GM23338 (cell line): ENCODE measurements at regions not wholly inside any gene's neighbourhood (a gene's known extent, or its start where the extent isn't known, plus 50 kb on each side); places are given as distances from the start of the nearest gene placed in this dataset. TPM values are rescaled to one million over a fixed set of nuclear protein-coding genes. Genes with fewer than 3 reads are reported as not detected.

Experiments used
- ATAC-seq: fragments of 200-7000 bp; cut with Tn5 transposase; 3 replicates; pipeline ENCODE4 v1.9.1; 2020
- DNase-seq: peaks from one replicate; pipeline ENCODE4 v3.0.0-alpha.2; 2015; ENCODE audit warnings: low spot score
- H2AFZ ChIP-seq: fragments of 200-600 bp; sonication (generic); 2 replicates; pipeline ENCODE4 v1.8.0; 2016; ENCODE audit warnings: antibody characterized with exemption, mild to moderate bottlenecking, moderate library complexity
- H3F3A ChIP-seq: fragments of 200-600 bp; sonication (generic); replicated peaks from 2 replicates; pipeline ENCODE4 v1.8.0; 2017; ENCODE audit warnings: antibody characterized with exemption, mixed run types, low read depth
- H3K27ac ChIP-seq: fragments of 200-600 bp; sonication (generic); 2 replicates; pipeline ENCODE4 v1.6.1; 2016; ENCODE audit warnings: low read depth
- H3K27me3 ChIP-seq: fragments of 200-600 bp; sonication (generic); 2 replicates; pipeline ENCODE4 v1.8.0; 2016; ENCODE audit warnings: mild to moderate bottlenecking, mixed run types, moderate library complexity; ENCODE audit not compliant: insufficient read depth
- H3K36me3 ChIP-seq: fragments of 200-600 bp; sonication (generic); 2 replicates; pipeline ENCODE4 v1.8.0; 2016; ENCODE audit warnings: mild to moderate bottlenecking; ENCODE audit not compliant: insufficient read depth
- H3K4me1 ChIP-seq: fragments of 200-600 bp; sonication (generic); 2 replicates; pipeline ENCODE4 v1.8.0; 2016; ENCODE audit warnings: mild to moderate bottlenecking, moderate library complexity; ENCODE audit not compliant: insufficient read depth
- H3K4me2 ChIP-seq: fragments of 200-600 bp; sonication (generic); 2 replicates; pipeline ENCODE4 v1.7.1; 2017; ENCODE audit warnings: mixed run types
- H3K4me3 ChIP-seq: fragments of 200-600 bp; sonication (generic); 2 replicates; pipeline ENCODE4 v1.6.1; 2016; ENCODE audit warnings: mixed run types
- H3K79me2 ChIP-seq: fragments of 200-600 bp; sonication (generic); replicated peaks from 2 replicates; pipeline ENCODE4 v1.8.0; 2017; ENCODE audit warnings: mild to moderate bottlenecking; ENCODE audit not compliant: insufficient read depth
- H3K9me2 ChIP-seq: fragments of 200-600 bp; sonication (generic); 2 replicates; pipeline ENCODE4 v1.8.0; 2017; ENCODE audit not compliant: insufficient read depth
- H4K20me1 ChIP-seq: fragments of 200-600 bp; sonication (generic); replicated peaks from 2 replicates; pipeline ENCODE4 v1.8.0; 2017; ENCODE audit warnings: mild to moderate bottlenecking; ENCODE audit not compliant: insufficient read depth
- H3K27ac Mint-ChIP-seq: 2 replicates; pipeline ENCODE4 v1.8.0; 2020; ENCODE audit warnings: inconsistent platforms, mild to moderate bottlenecking, moderate library complexity, mixed read lengths
- H3K27me3 Mint-ChIP-seq: 3 replicates; pipeline ENCODE4 v1.8.0; 2022; ENCODE audit warnings: low read depth, mild to moderate bottlenecking, moderate library complexity, mixed read lengths, inconsistent platforms; ENCODE audit not compliant: insufficient read depth, poor library complexity
- H3K36me3 Mint-ChIP-seq: 3 replicates; pipeline ENCODE4 v1.8.0; 2021; ENCODE audit warnings: low read depth, mild to moderate bottlenecking, inconsistent platforms, moderate library complexity, mixed read lengths
- H3K4me1 Mint-ChIP-seq: 3 replicates; pipeline ENCODE4 v1.8.0; 2020; ENCODE audit warnings: mild to moderate bottlenecking, inconsistent platforms, mixed read lengths
- H3K4me3 Mint-ChIP-seq: 3 replicates; pipeline ENCODE4 v1.8.0; 2021; ENCODE audit warnings: moderate library complexity, mild to moderate bottlenecking, inconsistent platforms, mixed read lengths
- H3K9me3 Mint-ChIP-seq: 3 replicates; pipeline ENCODE4 v1.8.0; 2020; ENCODE audit warnings: moderate library complexity, mild to moderate bottlenecking, inconsistent platforms, mixed read lengths
- ETS1 ChIP-seq: IDR thresholded peaks from 2 replicates; pipeline ENCODE4 v1.6.1; 2016; ENCODE audit warnings: antibody characterized with exemption
- small RNA-seq: library from RNA; depleted of rRNA; stranded (forward); fragments of <200 nt; gene quantifications from one replicate; pipeline ENCODE3, GENCODE V24; 2014; ENCODE audit warnings: low replicate concordance

GRCh38 chr7:96377399-96377798 lies 55.5 kb upstream of the SLC25A13 start:
- Mint-ChIP-seq H3K9me3 (no peaks in the 10 kb centered on the region), H3K4me3 (no peak overlapping the region), H3K27ac (no peak overlapping the region), H3K27me3 (no peaks in the 10 kb centered on the region), H3K4me1 (no peaks in the 10 kb centered on the region), H3K36me3 (no peaks in the 10 kb centered on the region)
- no peaks in the 10 kb centered on the region for H3K36me3 ChIP-seq
- H3K4me2 ChIP-seq = no peak overlapping the region
- no peaks in the 10 kb centered on the region for H3K27me3 ChIP-seq
- TF ChIP-seq ETS1 = no peak
- no peak overlapping the region for H3K27ac ChIP-seq
- no peaks in the 10 kb centered on the region for H3K79me2 ChIP-seq
- H3K9me2 ChIP-seq = no peaks in the 10 kb centered on the region
- ATAC-seq (no peak), DNase-seq (no peak)
- H3K4me3 ChIP-seq = no peak overlapping the region
- no peak overlapping the region for H2AFZ ChIP-seq
- H3K4me1 ChIP-seq = no peaks in the 10 kb centered on the region
- no peaks in the 10 kb centered on the region; the same call in 1 of the 2 replicates for H4K20me1 ChIP-seq
- H3F3A ChIP-seq = no peaks in the 10 kb centered on the region

Small RNAs in the stretch of these regions (small RNA-seq; reads per million reads assigned to genes)
- gene RNU7-188P = not detected
